ENCODE measurements at regions not wholly inside any gene's neighbourhood (a gene's known extent, or its start where the extent isn't known, plus 50 kb on each side); places are given as distances from the start of the nearest gene placed in this dataset.

DNA sequence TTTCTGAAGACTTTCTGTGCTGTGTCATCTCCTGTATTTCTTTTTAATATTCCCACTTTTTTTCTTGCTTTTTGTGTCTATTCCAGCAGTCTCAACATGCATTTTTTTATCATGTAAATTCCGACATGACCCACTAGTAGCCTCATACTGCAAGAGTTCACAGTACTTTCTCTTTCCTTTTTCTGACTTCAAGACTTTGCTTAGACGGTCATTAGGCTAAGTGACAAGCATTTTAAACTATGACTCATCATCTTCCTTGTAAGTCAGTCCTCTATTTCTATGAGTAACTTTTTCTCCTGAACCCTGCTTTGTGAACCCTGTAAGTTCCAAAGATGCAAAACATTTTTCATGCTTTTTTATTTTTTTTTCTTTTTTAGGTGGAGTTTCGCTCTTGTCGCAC is 381.2 kb downstream of the TXNL1 start:
- no peak for DNase-seq (ENCODE audit: low spot score)
- intact Hi-C loops (cut with DNase I), result no loop called here
- ATAC-seq, result peak; percentile 74

DNA sequence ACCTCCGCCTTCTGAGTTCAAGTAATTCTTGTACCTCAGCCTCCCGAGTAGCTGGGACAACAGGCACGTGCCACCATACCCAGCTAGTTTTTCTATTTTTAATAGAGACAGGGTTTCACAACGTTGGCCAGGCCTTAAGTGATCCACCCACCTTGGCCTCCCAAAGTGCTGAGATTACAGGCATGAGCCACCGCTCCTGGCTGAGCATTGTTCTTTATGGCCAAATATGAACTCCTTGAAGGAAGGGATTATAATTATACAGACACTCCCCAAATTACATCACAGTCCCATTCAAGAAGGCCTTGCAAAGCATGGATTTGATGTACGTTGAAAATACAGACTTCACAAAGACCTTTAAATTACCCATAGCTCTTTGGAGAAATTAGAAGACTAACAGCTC is 381.7 kb downstream of the TXNL1 start:
- intact Hi-C loops (cut with DNase I), result no loop called here
- ATAC-seq (no peak), DNase-seq (ENCODE audit: low spot score) (no peak)

DNA sequence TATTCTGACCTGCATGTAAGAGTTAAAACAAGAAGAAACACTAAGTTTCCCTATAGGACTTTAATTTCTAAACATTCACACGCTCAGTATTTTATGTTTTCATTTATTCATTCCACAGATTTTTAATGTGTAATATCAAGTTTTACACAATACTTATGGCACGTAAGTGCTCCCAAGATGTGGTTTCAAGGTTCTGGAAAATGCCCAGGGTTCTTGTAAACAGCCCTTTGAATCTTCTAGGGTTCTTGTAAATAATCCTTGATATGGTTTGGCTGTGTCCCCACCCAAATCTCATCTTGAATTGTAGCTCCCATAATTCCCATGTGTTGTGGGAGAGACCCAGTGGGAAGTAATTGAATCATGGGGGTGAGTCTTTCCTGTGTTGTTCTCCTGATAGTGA is 383.0 kb downstream of the TXNL1 start:
- DNase-seq (ENCODE audit: low spot score) (no peak), ATAC-seq (no peak)
- intact Hi-C loops (cut with DNase I), result no loop called here

DNA sequence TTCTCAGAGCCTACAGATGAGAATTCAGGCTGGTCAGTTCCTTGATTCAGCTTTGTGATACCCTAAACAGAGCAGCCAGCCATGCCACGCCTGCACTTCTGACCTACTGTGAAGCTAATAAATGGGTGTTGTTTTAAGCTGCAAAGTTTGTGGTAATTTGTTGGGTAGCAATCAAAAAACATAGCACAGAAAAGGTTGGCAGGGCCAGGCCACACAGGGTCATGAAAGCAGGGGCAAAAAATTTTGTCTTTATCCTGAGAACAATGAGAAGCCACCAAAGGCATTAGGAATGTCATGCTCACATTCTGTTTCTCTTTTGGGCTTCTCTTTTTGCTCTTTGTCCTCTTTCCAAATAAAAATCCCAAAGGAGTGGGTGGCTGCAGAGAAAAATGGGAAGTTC is 385.9 kb downstream of the TXNL1 start:
- ATAC-seq (no peak), DNase-seq (ENCODE audit: low spot score) (no peak)
- intact Hi-C loops (cut with DNase I), result no loop called here

DNA sequence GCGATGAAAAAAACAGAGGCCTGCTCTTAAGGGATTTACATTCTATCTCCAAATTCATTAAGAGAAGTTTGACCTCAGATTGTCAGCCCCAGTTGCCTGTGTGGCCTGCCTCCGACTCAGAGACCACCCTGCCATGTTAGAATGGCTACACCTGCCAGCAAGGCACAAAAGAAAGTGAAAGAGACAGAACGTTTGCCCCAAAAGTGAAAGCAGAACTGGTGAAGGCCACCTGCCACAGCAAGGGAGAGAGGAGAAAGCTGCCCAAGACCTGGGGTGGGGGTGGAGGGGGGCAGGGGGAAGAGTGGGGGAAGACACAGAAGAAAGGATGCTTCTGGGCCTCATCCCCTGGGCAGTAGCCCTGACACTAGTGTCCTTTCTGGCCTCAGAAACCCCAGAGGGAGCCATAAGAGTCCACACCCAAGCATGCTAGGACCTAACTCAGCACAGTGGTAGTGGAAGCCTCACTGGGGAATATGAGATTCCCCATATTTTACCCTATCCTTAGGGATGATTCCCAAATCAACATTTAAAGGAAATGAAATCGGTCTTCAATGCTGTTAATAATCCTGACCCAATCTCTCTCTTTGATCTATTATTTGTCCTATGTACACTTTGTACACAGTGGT is 389.7 kb downstream of the TXNL1 start:
- intact Hi-C loops (cut with DNase I), result no loop called here
- DNase-seq (ENCODE audit: low spot score), result no peak
- no peak for ATAC-seq

DNA sequence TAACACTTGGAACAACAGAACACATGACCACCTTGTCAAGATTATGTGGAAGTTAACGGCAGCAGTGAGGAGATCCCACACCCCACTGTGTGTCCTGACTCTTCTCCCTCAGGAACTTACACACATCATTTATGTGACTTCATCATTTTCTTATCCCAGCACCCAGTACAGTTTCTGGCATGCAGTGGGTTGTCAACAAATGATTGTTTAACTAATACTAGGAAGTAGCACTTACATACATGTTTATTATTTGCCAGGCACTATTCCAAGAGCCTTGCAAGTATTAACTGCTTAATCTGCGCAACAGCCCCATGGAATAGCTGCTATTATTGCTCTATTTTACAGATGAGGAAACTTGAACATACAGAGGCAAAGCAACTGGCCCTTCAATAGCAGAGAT is 391.5 kb downstream of the TXNL1 start:
- intact Hi-C loops (cut with DNase I), result no loop called here
- no peak for ATAC-seq

DNA sequence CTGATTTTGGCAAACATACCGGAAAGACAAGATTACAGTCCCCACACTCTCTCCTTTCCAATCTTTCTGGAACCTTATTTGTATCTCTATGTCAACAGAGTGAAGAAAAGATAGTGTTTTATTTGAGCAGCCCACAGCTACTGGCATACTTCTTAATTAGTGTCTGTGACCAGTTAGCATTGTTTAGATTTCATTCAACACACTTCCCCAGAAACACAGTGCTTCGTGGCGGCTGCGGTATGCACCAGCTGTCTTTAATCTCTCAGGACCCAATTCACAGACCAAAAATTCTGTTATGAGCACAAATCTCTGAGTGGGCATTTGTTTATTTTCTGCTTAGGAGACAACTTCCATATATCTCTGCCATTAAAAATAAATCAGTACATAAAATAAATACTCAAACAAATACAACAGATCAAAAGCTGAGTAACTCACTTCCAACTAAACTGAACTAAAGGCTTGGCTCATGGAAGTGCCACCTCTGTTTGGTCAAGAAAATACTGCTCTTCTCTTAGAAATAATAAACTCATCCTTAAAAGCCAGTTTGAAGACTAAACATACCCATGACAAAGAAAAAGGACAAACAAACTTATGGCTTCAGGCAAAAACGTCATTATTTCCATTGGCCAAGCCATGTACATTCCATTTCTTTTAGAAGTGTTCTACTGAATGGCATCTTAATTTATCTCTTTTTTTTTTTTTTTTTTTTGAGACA is 392.4 kb downstream of the TXNL1 start:
- DNase-seq (ENCODE audit: low spot score), result no peak
- intact Hi-C loops (cut with DNase I), result no loop called here
- no peak for ATAC-seq

More for the DNA sequence above, 391.5 kb downstream of the TXNL1 start:
- no peak for DNase-seq (ENCODE audit: low spot score)

DNA sequence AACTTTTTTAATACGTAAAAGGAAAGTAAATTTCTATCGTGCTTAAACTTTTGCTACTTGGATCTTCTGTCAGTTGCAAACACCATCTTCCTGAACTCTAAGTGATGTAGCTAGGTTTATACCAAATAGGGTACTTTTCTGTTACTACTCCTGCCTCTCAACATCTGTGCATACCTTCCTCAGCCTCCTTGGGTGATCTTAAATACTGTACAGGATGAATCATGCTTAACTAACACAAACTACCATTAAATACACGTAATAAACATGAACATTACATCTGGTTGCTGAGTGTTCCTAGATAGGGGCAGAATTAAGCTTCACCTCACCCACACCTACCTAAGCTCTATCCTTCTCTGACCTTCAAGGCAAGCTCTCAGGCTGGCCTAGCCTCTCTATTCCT is 398.0 kb downstream of the TXNL1 start:
- intact Hi-C loops (cut with DNase I), result no loop called here
- no peak for DNase-seq (ENCODE audit: low spot score)
- no peak for ATAC-seq

DNA sequence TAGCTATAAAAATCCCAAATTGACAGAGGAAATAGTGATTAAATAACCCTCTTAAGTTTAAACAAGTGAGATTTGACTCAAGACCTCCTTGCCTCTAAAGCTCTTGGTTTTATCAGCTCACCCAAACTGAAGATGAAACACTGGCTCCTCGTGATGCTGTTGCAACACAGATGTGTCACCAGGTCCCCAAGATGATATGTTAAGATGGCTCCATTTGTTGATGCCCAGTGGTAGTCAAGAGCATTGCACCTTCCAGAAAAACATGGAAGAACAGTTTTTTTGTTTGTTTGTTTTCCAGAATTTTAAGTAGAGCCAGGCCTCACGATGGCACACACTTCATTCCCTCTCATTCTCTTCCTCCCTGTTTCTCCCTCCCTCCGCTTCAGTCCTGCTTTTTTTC is 399.8 kb downstream of the TXNL1 start:
- no peak for DNase-seq (ENCODE audit: low spot score)
- intact Hi-C loops (cut with DNase I), result no loop called here
- ATAC-seq, result no peak

DNA sequence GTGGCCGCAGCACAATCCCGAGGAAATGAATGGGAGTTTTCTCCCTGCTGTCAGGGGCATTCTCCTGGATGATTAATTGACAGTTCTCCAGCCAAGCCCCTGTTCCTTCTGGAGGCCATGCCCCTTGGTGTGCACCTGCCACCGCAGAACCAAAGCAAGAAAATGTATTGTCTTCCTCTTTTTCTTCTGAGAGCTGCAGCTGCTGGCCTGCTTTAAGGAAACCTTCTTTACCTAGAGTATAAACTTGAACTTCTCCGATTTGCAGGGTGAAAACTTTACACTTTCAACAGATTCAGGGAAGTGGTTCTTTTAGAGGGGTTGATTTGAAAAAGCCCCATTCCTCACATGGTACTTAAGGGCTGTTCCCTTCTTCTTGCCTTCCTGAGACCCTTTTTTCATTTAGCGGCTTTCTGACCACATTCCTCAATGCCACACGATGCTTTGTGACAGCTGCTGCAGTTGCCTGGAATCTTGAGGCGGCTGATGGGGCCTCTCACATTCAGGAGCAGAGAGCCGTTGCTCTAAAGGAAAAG is 402.8 kb downstream of the TXNL1 start:
- intact Hi-C loops (cut with DNase I), result no loop called here
- ATAC-seq (no peak), DNase-seq (ENCODE audit: low spot score) (no peak)

DNA sequence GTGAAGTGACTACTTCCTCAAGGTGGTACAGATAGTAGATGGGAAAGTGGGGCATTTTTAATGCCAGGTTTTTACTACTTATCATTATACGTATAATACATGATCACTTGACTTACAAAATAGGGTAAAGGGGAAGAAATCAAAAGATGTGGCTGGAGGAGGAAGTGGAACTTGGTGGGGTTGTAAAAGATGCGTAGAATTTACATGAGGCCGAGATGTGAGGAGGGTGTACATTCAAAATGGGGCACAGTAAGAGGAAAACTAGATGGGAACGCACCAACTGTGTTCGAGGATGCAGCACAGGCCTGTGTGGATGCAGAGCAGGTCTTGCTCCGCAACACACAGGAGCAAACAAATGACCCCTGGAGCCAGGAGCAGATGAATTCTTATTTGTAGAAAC is 403.3 kb downstream of the TXNL1 start:
- ATAC-seq (no peak), DNase-seq (ENCODE audit: low spot score) (no peak)
- intact Hi-C loops (cut with DNase I), result no loop called here

DNA sequence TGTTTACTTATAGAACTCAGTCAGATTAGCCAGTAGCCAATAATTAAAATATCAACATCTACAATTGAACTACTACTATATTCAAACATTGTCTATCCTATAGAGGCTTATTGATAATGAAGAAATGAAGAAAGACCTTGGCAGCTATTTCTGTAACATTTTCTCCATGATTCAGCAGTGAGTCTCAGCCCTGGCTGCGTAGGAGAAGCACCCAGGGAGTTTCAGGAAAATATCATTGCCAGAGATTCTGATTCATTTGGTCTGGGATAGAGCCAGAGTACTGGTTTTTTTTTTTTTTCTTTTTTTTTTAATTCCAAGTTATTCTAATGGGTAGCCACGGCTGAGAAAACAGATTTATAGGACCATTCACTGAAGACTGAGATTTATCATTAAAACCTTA is 404.8 kb downstream of the TXNL1 start:
- intact Hi-C loops (cut with DNase I), result no loop called here
- peak; percentile 93 for ATAC-seq
- DNase-seq (ENCODE audit: low spot score), result no peak

DNA sequence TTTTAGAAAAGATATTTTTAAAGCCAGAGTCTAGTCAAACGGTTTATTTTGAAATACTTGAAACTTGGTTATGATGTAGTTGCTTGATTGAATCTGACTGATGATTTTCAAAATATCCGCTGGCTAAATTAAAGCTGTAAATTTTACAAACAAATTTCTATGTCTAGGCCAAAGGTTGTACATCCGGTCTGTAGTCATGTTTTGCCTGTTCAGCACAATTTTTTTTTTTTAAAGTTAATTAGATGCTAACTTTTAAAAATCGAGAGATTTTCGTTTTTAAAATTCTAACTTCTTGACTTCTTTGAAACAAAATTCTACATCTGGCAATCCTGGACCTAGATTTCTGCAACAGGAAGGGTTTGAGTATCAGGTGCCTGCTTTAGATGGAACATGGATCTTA is 412.4 kb downstream of the TXNL1 start:
- DNase-seq (ENCODE audit: low spot score) (no peak), ATAC-seq (no peak)
- intact Hi-C loops (cut with DNase I), result no loop called here

DNA sequence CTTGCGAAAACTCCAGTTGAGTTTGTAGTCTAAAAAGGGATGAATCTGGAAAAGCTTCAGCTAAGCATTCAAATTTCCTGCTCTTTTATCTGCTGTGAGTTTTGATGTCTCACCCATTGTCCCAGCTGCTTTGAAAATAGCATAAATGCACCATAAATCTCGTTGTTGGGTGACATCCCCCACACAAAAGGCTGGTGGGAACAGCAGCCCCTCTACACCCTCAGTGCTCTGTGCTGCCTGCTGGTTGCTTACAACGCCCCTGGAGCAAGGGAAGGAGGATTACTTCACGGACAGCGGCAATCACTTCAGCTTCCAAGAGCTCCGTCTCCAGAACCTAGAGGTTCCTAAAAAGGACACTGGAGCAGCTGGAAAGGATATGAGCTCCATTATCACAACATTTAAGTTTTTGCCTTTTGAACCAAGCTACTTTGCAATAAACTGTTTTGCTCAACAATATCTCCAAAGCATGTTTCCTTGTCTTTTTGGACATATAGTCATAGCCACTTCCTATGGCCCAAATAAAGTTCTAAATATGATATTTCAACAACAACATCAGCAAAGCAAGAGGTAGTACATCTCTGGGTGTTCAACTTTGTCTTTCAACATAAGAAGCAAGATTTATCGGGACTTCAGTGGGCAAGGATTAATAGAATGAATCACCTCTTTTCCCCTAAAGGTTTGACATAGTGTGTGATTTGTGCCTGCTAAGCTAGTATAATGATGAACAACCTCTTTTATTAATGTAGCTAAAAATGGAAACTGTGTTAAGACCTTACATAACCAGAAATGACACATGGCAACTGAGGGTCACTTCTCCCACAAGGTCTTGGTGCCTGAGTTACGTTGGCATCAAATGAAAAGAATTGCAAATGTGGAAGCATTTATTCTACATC is 413.5 kb downstream of the TXNL1 start:
- ATAC-seq (no peak), DNase-seq (ENCODE audit: low spot score) (no peak)
- intact Hi-C loops (cut with DNase I), result no loop called here

DNA sequence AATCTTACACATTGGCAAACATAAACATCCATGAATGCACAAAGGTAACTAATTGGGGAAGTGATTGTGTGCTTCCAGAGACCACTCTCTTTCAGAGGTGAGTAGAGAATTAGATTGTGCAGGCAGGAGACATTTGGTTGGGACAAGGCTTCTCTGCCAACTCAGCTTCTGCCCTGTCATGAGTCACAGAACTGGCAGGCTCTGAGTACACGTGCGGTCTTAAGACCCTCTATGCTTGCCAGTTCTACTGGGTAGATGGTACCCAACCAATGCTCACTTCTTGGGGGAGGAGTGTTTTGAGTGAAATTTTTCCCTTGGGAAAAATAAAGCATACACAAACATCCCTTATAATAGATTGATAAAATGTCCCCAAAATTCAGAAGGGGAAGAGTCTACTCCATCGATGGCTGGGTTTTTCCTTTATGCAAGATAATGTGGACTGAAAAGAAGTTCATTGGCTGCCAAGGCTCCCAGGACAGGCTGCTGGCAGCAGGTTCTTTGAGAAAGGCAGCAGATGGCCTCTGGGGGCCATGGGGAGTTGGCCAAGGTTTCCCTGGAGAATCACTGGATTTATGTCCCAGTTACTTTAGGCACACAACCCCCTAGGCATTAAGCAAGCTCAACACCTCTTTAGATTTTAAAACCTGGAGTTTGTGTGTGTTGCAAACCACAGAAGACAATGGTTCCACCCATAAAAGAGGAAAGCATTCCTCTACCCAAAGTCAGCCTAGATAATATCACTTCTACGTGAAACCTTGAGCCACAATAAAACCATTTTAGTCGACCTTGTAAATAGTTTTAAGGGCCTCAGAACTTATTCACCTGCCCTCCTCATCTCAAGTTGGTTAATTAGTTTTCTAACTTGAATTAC is 417.0 kb downstream of the TXNL1 start:
- no peak for DNase-seq (ENCODE audit: low spot score)
- no peak for ATAC-seq
- intact Hi-C loops (cut with DNase I), result no loop called here

DNA sequence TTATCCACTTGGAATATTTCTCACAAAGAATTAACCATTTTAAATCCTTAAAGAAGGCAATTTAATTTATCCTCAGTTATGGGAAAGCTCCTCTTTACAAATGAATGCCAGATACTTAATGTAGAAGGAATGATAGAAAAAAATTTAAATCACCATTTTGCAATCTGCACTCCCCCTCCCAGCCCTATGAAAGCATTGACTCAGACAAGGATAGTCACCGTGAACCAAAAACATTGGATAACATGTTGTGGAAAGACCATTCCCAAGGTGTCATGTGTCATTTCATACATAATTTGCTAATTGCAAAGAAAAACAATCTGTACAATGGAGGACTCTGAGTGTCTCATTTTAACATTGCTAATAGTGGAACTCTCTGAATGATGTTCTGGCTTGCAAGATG is 421.0 kb downstream of the TXNL1 start:
- intact Hi-C loops (cut with DNase I), result no loop called here
- no peak for ATAC-seq
- no peak for DNase-seq (ENCODE audit: low spot score)

DNA sequence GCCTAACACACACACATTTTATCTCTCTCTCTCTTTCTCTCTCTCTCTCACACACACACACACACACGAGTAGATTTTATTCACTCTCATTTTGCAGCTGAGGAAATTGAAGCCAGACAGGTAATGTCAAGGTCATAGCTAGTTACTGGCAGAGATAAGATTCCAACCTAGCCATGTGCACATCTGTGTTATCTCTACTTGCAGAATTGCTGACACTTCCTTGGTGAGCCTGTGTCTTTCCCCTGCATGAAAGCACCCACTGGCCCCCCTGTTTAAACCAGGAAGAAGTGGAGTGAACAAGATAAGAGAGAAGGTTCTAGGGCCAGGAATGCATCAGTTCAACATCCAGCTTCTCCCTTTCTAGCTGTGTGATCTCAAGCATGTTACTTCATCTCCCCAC is 423.7 kb downstream of the TXNL1 start:
- DNase-seq (ENCODE audit: low spot score), result no peak
- intact Hi-C loops (cut with DNase I), result no loop called here
- no peak for ATAC-seq

DNA sequence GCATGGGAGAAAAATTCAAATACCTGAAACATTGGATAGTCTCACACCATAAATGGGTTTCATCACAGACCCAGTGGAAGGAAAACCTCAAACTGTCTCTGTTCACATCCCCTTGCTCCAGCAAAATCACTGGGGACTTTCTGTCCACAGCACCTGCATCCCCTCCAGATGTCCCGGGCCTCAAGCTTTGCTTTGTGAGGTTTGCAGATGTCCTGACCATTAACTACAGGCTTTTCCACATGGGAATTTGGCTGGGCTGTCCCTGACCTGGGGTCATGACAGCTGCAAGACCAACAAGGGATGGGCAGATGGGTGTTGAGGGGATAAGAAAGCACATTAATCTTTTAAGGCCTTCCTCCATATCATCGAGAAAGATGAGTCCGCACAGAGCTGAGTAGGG is 427.9 kb downstream of the TXNL1 start:
- intact Hi-C loops (cut with DNase I), result no loop called here
- DNase-seq (ENCODE audit: low spot score) (peak; percentile 59), ATAC-seq (peak; percentile 86)

DNA sequence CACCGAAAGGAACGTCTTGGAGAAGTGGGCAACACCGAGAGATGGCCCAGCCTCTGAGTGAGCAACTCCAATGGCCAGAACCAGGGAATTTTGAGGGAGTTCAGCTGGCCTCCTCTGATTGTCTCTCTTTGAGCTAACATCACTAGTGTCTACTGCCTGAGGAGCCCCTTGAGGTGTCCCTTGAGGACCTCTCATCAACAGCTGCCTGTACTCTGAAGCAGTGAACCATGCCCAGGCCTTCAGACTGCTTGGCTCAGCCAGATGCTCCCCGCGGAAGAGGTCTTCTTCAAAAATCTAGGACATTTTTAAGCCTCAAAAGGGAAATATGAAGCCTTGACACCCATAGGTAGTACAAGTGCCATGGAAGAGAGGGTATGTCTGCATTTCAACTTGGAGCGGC is 430.4 kb downstream of the TXNL1 start:
- DNase-seq (ENCODE audit: low spot score) (no peak), ATAC-seq (no peak)
- intact Hi-C loops (cut with DNase I), result no loop called here
